NT2/D1 (cell line): ENCODE measurements at regions not wholly inside any gene's neighbourhood (a gene's known extent, or its start where the extent isn't known, plus 50 kb on each side); places are given as distances from the start of the nearest gene placed in this dataset.

Experiments
- SUZ12 ChIP-seq: IDR thresholded peaks from 2 replicates; pipeline ENCODE4 v1.6.1; 2011; ENCODE audit not compliant: insufficient read length, insufficient read depth; ENCODE audit errors: extremely low read depth
- YY1 ChIP-seq: IDR thresholded peaks from 2 replicates; pipeline ENCODE4 v1.6.1; 2011; ENCODE audit not compliant: insufficient read length, insufficient read depth
- ZNF274 ChIP-seq: IDR thresholded peaks from 2 replicates; pipeline ENCODE4 v1.6.1; 2011; ENCODE audit warnings: mild to moderate bottlenecking, low read depth, low read length

GRCh38 chr2:191597186-191597751 is 80.7 kb upstream of the NABP1 start:
- TF ChIP-seq YY1 (no peak), ZNF274 (no peak), SUZ12 (no peak)
